ENCODE measurements at regions not wholly inside any gene's neighbourhood (a gene's known extent, or its start where the extent isn't known, plus 50 kb on each side); places are given as distances from the start of the nearest gene placed in this dataset.

GRCh38 chr3:66675366-66675765 lies 174.5 kb upstream of the LRIG1 start:
- H3K36me3 ChIP-seq (replicated peaks; ENCODE audit: insufficient read depth, low read length) = no peaks in the 10 kb centered on the region
- no peaks in the 10 kb centered on the region for H3K9me3 ChIP-seq (replicated peaks; ENCODE audit: insufficient read depth, low read length)
- no peaks in the 10 kb centered on the region for H3K27me3 ChIP-seq (replicated peaks; ENCODE audit: insufficient read depth, low read length)
- TF ChIP-seq CTCF (IDR thresholded peaks at IDR 0.05; ENCODE audit: low read length) (no peak), EZH2 (optimal IDR thresholded peaks at IDR 0.05; ENCODE audit: low read depth, low read length) (no peak)
- no peak overlapping the region for H3K4me3 ChIP-seq (ENCODE audit: low read length)
- no peaks in the 10 kb centered on the region for H3K9me2 ChIP-seq (replicated peaks; ENCODE audit: insufficient read depth, low read length)
- H3K9ac ChIP-seq (ENCODE audit: low read length) = no peak overlapping the region
- H3K4me2 ChIP-seq (ENCODE audit: low read depth, low read length) = no peak overlapping the region
- no peaks in the 10 kb centered on the region for H3F3A ChIP-seq (ENCODE audit: insufficient read depth, low read length)
- H2AFZ ChIP-seq (ENCODE audit: low read length) = no peak overlapping the region
- H3K4me1 ChIP-seq (ENCODE audit: low read length) = no peaks in the 10 kb centered on the region
- no peak for DNase-seq
- H3K79me2 ChIP-seq (ENCODE audit: low read length) = no peaks in the 10 kb centered on the region
- no peak overlapping the region for H3K27ac ChIP-seq (ENCODE audit: low read length)
- H4K20me1 ChIP-seq (ENCODE audit: insufficient read depth, low read length) = no peaks in the 10 kb centered on the region

- no peak for DNase-seq
- Histone ChIP-seq H3F3A (ENCODE audit: insufficient read depth, low read length) (no peaks in the 10 kb centered on the region), H3K4me2 (ENCODE audit: low read depth, low read length) (no peak overlapping the region), H3K9ac (ENCODE audit: low read length) (no peak overlapping the region), H3K27me3 (replicated peaks; ENCODE audit: insufficient read depth, low read length) (no peaks in the 10 kb centered on the region), H3K4me1 (ENCODE audit: low read length) (no peaks in the 10 kb centered on the region), H3K9me2 (replicated peaks; ENCODE audit: insufficient read depth, low read length) (no peaks in the 10 kb centered on the region), H3K9me3 (replicated peaks; ENCODE audit: insufficient read depth, low read length) (no peaks in the 10 kb centered on the region), H3K36me3 (replicated peaks; ENCODE audit: insufficient read depth, low read length) (no peaks in the 10 kb centered on the region), H3K4me3 (ENCODE audit: low read length) (no peak overlapping the region), H3K27ac (ENCODE audit: low read length) (no peak overlapping the region), H4K20me1 (ENCODE audit: insufficient read depth, low read length) (no peaks in the 10 kb centered on the region), H2AFZ (ENCODE audit: low read length) (no peak overlapping the region), H3K79me2 (ENCODE audit: low read length) (no peaks in the 10 kb centered on the region)
- TF ChIP-seq EZH2phosphoT487 (IDR thresholded peaks at IDR 0.05; ENCODE audit: low read length) (no peak), CTCF (IDR thresholded peaks at IDR 0.05; ENCODE audit: low read length) (no peak), EZH2 (optimal IDR thresholded peaks at IDR 0.05; ENCODE audit: low read depth, low read length) (no peak)
Measured at GRCh38 chr3:66692042-66692765, 191.4 kb upstream of the LRIG1 start.

- Histone ChIP-seq H3K9me2 (replicated peaks; ENCODE audit: insufficient read depth, low read length) (no peaks in the 10 kb centered on the region), H3K4me2 (ENCODE audit: low read depth, low read length) (no peak overlapping the region), H3K4me1 (ENCODE audit: low read length) (no peaks in the 10 kb centered on the region), H3K79me2 (ENCODE audit: low read length) (no peaks in the 10 kb centered on the region), H3F3A (ENCODE audit: insufficient read depth, low read length) (no peaks in the 10 kb centered on the region), H3K9me3 (replicated peaks; ENCODE audit: insufficient read depth, low read length) (no peaks in the 10 kb centered on the region), H3K27ac (ENCODE audit: low read length) (no peak overlapping the region), H2AFZ (ENCODE audit: low read length) (no peak overlapping the region), H3K9ac (ENCODE audit: low read length) (no peak overlapping the region), H3K4me3 (ENCODE audit: low read length) (no peak overlapping the region), H4K20me1 (ENCODE audit: insufficient read depth, low read length) (no peaks in the 10 kb centered on the region), H3K36me3 (replicated peaks; ENCODE audit: insufficient read depth, low read length) (no peaks in the 10 kb centered on the region), H3K27me3 (replicated peaks; ENCODE audit: insufficient read depth, low read length) (no peaks in the 10 kb centered on the region)
- DNase-seq = no peak
- TF ChIP-seq EZH2 (optimal IDR thresholded peaks at IDR 0.05; ENCODE audit: low read depth, low read length) (no peak), CTCF (IDR thresholded peaks at IDR 0.05; ENCODE audit: low read length) (no peak), EZH2phosphoT487 (IDR thresholded peaks at IDR 0.05; ENCODE audit: low read length) (no peak)
Measured at GRCh38 chr3:66692766-66693150, 191.9 kb upstream of the LRIG1 start.
